DND-41 (cell line): ENCODE measurements at regions not wholly inside any gene's neighbourhood (a gene's known extent, or its start where the extent isn't known, plus 50 kb on each side); places are given as distances from the start of the nearest gene placed in this dataset.

ENCODE experiments used
- CTCF ChIP-seq: IDR thresholded peaks from 2 replicates; pipeline ENCODE4 v1.5.1; 2012; ENCODE audit warnings: borderline replicate concordance, low read length, moderate library complexity, mild to moderate bottlenecking; ENCODE audit not compliant: poor library complexity, severe bottlenecking; ENCODE audit errors: extremely low read depth
- EZH2 ChIP-seq: IDR thresholded peaks from 3 replicates; pipeline ENCODE4 v1.6.1; 2012; ENCODE audit warnings: borderline replicate concordance, low read depth, mild to moderate bottlenecking, moderate library complexity, low read length, inconsistent platforms; ENCODE audit not compliant: severe bottlenecking

- TF ChIP-seq CTCF (no peak), EZH2 (no peak)
Measured at GRCh38 chr12:127176804-127177203, 1090.2 kb upstream of the TMEM132C start.
